ENCODE measurements at regions not wholly inside any gene's neighbourhood (a gene's known extent, or its start where the extent isn't known, plus 50 kb on each side); places are given as distances from the start of the nearest gene placed in this dataset.

GRCh38 chr6:25042036-25042521 lies 106.3 kb upstream of the RIPOR2 start:
- H3K4me1 Mint-ChIP-seq = peaks cover 84% of the 10 kb centered on the region
- H3K9me3 Mint-ChIP-seq = no peaks in the 10 kb centered on the region
- peak overlapping the region; percentile 99 for H3K27ac Mint-ChIP-seq
- H3K4me3 Mint-ChIP-seq = peak overlapping the region; percentile 93
- no peaks in the 10 kb centered on the region for H3K36me3 Mint-ChIP-seq
- H3K27me3 Mint-ChIP-seq = no peaks in the 10 kb centered on the region
- peak; percentile 83 for ATAC-seq

DNA sequence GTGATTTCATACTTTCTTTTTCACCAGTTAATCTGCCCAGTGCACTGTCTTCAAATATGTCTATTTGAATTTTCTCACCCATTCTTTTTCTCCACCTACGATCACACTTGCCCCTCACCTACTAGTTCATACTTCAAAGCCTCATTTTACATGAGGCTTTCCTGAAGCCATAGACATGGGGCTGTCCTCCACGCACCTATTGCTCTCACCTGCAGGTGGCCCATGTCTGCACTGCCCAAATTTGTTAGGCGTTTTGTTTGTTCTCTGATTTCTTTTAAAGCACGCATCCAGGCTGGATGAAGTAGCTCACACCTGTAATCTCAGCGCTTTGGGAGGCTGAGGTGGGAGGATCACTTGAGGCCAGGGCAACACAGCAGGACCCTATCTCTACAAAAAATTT lies 106.8 kb upstream of the RIPOR2 start:
- H3K4me1 Mint-ChIP-seq = peaks cover 84% of the 10 kb centered on the region
- no peaks in the 10 kb centered on the region for H3K36me3 Mint-ChIP-seq
- peak; percentile 66 for ATAC-seq
- no peaks in the 10 kb centered on the region for H3K27me3 Mint-ChIP-seq
- H3K9me3 Mint-ChIP-seq = no peaks in the 10 kb centered on the region
- peak overlapping the region; percentile 99 for H3K27ac Mint-ChIP-seq
- peak overlapping the region; percentile 93 for H3K4me3 Mint-ChIP-seq

DNA sequence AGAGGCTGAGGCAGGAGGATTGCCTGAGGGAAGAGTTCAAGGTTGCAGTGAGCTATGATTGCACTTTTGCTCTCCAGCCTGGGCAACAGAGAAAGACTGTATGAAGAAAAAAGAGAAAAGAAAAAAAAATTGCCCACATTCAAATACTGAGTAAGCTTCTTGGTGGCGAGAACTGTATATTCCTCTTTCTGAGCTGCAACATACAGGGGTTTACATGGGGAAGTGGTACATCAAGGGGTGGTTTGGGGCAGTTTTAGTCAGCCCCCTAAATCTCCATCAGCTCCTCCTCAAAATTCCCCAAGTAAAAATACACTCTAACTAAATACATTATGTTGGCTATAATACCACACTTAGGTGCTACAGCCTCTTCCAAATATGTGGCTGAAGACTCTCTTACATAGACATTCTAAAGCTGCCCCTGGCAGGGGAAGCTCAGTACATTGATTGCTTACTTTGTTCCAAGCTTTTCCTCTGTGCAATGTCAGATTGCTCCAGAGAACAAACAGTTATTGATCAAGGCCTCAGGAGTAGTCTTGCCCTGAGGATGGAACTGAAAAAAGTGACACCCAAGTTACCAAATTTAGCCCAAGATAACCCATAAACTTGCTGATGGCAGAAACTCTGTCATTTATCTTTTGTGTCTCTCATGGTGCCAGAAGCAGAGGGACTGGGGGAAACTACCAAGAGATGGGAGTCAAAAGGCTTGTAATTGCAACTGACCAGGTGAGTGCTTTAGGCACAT lies 107.4 kb upstream of the RIPOR2 start:
- Mint-ChIP-seq H3K4me1 (peaks cover 86% of the 10 kb centered on the region), H3K27ac (peak overlapping the region; percentile 99), H3K4me3 (peak overlapping the region; percentile 93), H3K36me3 (no peaks in the 10 kb centered on the region), H3K27me3 (no peaks in the 10 kb centered on the region), H3K9me3 (no peaks in the 10 kb centered on the region)
- peak; percentile 85 for ATAC-seq

GRCh38 chr6:25043892-25044291 lies 108.1 kb upstream of the RIPOR2 start:
- no peak overlapping the region for H3K4me3 Mint-ChIP-seq
- H3K36me3 Mint-ChIP-seq = no peaks in the 10 kb centered on the region
- H3K9me3 Mint-ChIP-seq = no peaks in the 10 kb centered on the region
- no peaks in the 10 kb centered on the region for H3K27me3 Mint-ChIP-seq
- no peak for ATAC-seq
- peak overlapping the region; percentile 99 for H3K27ac Mint-ChIP-seq
- H3K4me1 Mint-ChIP-seq = peaks cover 85% of the 10 kb centered on the region

DNA sequence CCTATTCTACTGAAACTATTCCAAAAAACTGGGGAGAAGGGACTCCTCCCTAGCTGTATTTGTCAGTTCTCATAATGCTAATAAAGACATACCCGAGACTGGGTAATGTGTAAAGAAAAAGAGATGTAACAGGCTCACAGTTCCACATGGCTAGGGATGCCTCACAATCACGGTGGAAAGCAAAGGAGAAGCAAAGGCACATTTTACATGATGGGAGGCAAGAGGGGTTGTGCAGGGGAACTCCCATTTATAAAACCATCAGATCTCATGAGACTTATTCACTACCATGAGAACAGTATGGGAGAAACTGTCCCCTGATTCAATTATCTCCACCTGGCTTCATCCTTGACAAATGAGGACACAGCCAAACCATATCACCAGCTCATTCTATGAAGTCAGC lies 111.2 kb upstream of the RIPOR2 start:
- Mint-ChIP-seq H3K9me3 (no peaks in the 10 kb centered on the region), H3K4me3 (no peak overlapping the region), H3K27ac (peak overlapping the region; percentile 99), H3K4me1 (peaks cover 83% of the 10 kb centered on the region), H3K36me3 (no peaks in the 10 kb centered on the region), H3K27me3 (no peaks in the 10 kb centered on the region)
- ATAC-seq = no peak

DNA sequence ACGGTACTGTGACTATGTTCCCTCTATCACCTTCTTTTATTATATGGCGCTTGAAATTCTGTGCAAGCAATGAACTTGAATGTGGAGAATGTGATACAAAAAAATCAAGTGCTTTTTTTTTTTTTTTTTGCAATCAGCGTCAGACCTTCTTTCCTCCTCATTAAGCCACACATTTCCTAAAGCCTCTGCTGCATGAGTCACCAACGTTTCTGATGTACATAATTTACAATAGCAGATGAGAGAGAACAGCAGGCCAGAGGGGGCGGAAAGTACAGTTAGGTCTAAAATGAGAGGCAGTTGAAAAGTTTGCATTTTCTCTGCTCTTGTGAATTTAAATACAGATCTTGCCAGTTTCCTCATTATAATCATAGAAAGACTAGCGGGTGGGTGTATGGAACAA lies 114.6 kb upstream of the RIPOR2 start:
- Mint-ChIP-seq H3K27me3 (no peaks in the 10 kb centered on the region), H3K36me3 (no peaks in the 10 kb centered on the region), H3K4me1 (peaks cover 93% of the 10 kb centered on the region), H3K27ac (peak overlapping the region; percentile 89), H3K4me3 (peak overlapping the region; percentile 69), H3K9me3 (no peaks in the 10 kb centered on the region)
- ATAC-seq = peak; percentile 70

DNA sequence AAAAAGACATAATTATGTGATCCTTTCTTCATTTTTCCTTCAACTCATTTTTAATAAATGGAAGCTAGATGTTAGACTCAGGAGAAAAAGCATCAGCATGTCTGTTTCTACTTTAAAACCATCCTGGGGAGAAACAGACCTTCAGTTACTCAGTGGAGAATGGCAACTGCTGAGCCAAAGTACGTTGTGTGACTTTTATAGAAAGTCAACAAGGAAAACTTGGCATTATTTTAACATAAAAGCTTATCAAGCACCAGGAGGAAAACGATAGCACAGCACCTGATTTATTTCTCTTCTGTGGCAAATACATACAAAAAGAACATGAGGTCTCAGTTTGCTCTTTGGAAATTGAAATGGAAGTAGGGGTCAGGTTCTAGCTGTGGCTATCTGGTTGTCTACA lies 115.3 kb upstream of the RIPOR2 start:
- peak overlapping the region; percentile 89 for H3K27ac Mint-ChIP-seq
- no peaks in the 10 kb centered on the region for H3K36me3 Mint-ChIP-seq
- H3K9me3 Mint-ChIP-seq = no peaks in the 10 kb centered on the region
- peak overlapping the region; percentile 69 for H3K4me3 Mint-ChIP-seq
- ATAC-seq = no peak
- peaks cover 92% of the 10 kb centered on the region for H3K4me1 Mint-ChIP-seq
- no peaks in the 10 kb centered on the region for H3K27me3 Mint-ChIP-seq

DNA sequence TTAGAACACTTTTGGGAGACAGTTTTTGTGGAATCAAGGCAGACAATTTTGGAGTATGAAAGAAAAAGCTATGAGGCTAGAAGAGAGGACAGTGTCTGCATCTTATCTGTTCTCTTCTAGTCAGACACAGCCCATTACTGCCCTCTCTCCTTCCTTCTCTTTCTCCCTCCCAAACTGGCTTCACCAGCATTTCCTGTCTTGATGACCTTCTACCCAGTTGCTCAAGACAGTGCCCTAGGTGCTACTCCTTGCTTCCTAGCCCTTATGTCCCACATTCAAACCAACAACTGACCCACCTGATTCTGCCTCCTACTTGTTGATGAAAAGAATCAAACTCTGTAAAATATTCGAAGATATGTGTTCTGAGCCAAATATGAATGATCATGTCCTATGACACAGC lies 116.4 kb upstream of the RIPOR2 start:
- Mint-ChIP-seq H3K27ac (peak overlapping the region; percentile 80), H3K4me1 (peaks cover 90% of the 10 kb centered on the region), H3K27me3 (no peaks in the 10 kb centered on the region), H3K4me3 (no peak overlapping the region), H3K9me3 (no peaks in the 10 kb centered on the region), H3K36me3 (no peaks in the 10 kb centered on the region)
- ATAC-seq = no peak

- no peaks in the 10 kb centered on the region for H3K9me3 Mint-ChIP-seq
- H3K4me3 Mint-ChIP-seq = no peak overlapping the region
- no peaks in the 10 kb centered on the region for H3K27me3 Mint-ChIP-seq
- no peaks in the 10 kb centered on the region for H3K36me3 Mint-ChIP-seq
- peak overlapping the region; percentile 80 for H3K27ac Mint-ChIP-seq
- ATAC-seq = peak; percentile 87
- H3K4me1 Mint-ChIP-seq = peaks cover 83% of the 10 kb centered on the region
Observed at GRCh38 chr6:25053875-25054371, 118.2 kb upstream of the RIPOR2 start.

DNA sequence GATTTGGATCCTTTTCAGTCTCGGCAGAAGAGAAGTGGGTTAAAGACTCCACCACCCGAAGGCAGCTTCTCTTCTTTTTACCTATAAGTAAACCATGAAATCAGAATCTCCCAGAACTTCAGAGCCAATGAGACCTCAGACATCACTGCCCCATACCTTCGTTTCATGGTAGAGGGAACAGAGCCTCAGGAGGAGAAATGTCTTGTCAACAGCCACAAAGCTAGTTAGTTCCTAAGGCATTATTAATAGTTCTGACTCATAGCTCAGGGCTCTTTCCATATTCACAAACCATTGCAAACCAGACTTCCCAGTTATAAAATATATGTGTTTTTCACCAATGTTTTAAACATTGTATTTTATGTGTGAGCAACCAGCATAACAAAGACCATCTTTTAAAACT lies 118.7 kb upstream of the RIPOR2 start:
- Mint-ChIP-seq H3K27ac (peak overlapping the region; percentile 80), H3K36me3 (no peaks in the 10 kb centered on the region)

GRCh38 chr6:25056130-25056529 lies 120.4 kb upstream of the RIPOR2 start:
- no peaks in the 10 kb centered on the region for H3K36me3 Mint-ChIP-seq
- no peaks in the 10 kb centered on the region for H3K9me3 Mint-ChIP-seq
- H3K27ac Mint-ChIP-seq = peak overlapping the region; percentile 80
- ATAC-seq = peak; percentile 85
- peak overlapping the region; percentile 45 for H3K4me3 Mint-ChIP-seq
- peaks cover 62% of the 10 kb centered on the region for H3K4me1 Mint-ChIP-seq
- no peaks in the 10 kb centered on the region for H3K27me3 Mint-ChIP-seq

More for the DNA sequence above, 118.7 kb upstream of the RIPOR2 start:
- no peak overlapping the region for H3K4me3 Mint-ChIP-seq
- H3K27me3 Mint-ChIP-seq = no peaks in the 10 kb centered on the region
- ATAC-seq = no peak
- H3K9me3 Mint-ChIP-seq = no peaks in the 10 kb centered on the region
- peaks cover 78% of the 10 kb centered on the region for H3K4me1 Mint-ChIP-seq

GRCh38 chr6:25057111-25057905 lies 121.5 kb upstream of the RIPOR2 start:
- peaks cover 53% of the 10 kb centered on the region for H3K4me1 Mint-ChIP-seq
- no peak overlapping the region for H3K4me3 Mint-ChIP-seq
- no peaks in the 10 kb centered on the region for H3K9me3 Mint-ChIP-seq
- no peaks in the 10 kb centered on the region for H3K27me3 Mint-ChIP-seq
- no peak for ATAC-seq
- no peaks in the 10 kb centered on the region for H3K36me3 Mint-ChIP-seq
- peak overlapping the region; percentile 8 for H3K27ac Mint-ChIP-seq

DNA sequence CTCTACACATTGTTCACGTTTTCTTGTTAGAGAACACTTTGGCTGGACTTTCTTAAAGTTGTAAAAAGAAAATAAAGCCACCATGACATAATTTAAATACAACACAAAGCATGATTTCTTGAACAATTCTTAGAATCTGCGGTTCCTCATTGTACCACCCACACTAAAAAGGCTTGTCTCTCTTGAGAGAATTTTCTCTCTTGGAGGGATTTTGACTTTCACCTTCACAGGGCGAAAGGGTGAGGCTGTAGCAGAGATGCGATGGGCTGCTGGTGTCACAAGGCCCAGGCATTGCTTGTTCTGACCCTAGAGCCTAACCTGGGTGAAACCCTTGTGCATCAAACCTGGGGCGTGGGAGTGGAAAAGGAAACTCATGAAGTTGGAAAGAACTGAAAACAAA lies 122.7 kb upstream of the RIPOR2 start:
- Mint-ChIP-seq H3K9me3 (no peaks in the 10 kb centered on the region), H3K4me3 (no peak overlapping the region), H3K36me3 (no peaks in the 10 kb centered on the region), H3K27me3 (no peaks in the 10 kb centered on the region), H3K4me1 (peaks cover 42% of the 10 kb centered on the region), H3K27ac (peak overlapping the region; percentile 57)
- ATAC-seq = no peak

GRCh38 chr6:25058941-25059340 lies 123.2 kb upstream of the RIPOR2 start:
- H3K27me3 Mint-ChIP-seq = no peaks in the 10 kb centered on the region
- H3K27ac Mint-ChIP-seq = peak overlapping the region; percentile 57
- H3K9me3 Mint-ChIP-seq = no peaks in the 10 kb centered on the region
- H3K4me3 Mint-ChIP-seq = no peak overlapping the region
- no peak for ATAC-seq
- H3K36me3 Mint-ChIP-seq = no peaks in the 10 kb centered on the region
- peaks cover 37% of the 10 kb centered on the region for H3K4me1 Mint-ChIP-seq

GRCh38 chr6:25060522-25060921 lies 124.8 kb upstream of the RIPOR2 start:
- H3K27ac Mint-ChIP-seq = no peak overlapping the region

More at GRCh38 chr6:25060522-25060921, 124.8 kb upstream of the RIPOR2 start:
- Mint-ChIP-seq H3K4me3 (no peak overlapping the region), H3K9me3 (no peaks in the 10 kb centered on the region), H3K27me3 (no peaks in the 10 kb centered on the region), H3K36me3 (no peaks in the 10 kb centered on the region), H3K4me1 (peaks cover 25% of the 10 kb centered on the region)
- ATAC-seq = no peak

All from stimulated activated memory B cell treated with anti-CD40 and anti-IgM and Interleukin-4, amounts not matched to agents 10 μg/mL and 1 μg/mL and 100 μg/mL, for 72 hours (primary cell).